Ovary (tissue), 3 donors: ENCODE measurements at regions not wholly inside any gene's neighbourhood (a gene's known extent, or its start where the extent isn't known, plus 50 kb on each side); places are given as distances from the start of the nearest gene placed in this dataset.

ENCODE experiments used
- CTCF ChIP-seq, 3 donors: fragments of 450-650 bp in 2 of 3; fragments of 200-600 bp in 1 of 3; IDR thresholded peaks; one replicate each; pipeline versions ENCODE4 v1.5.1 to v1.8.0; 2016 to 2022; ENCODE audit warnings: antibody characterized with exemption in 3 of 3, mild to moderate bottlenecking in 1 of 3
- EP300 ChIP-seq: sonication (generic); formaldehyde crosslinking; IDR thresholded peaks from one replicate; pipeline ENCODE4 v1.6.1; 2017; ENCODE audit warnings: antibody characterized with exemption
- donor health status: DM: no; HTN: no; CAD: no.

- TF ChIP-seq CTCF (IDR thresholded peaks at IDR 0.05) (no peak), EP300 (no peak)
Measured at GRCh38 chr6:165959627-165960026, 208.0 kb downstream of the TBXT start.
